Sigmoid colon (tissue), 4 donors: ENCODE measurements at regions not wholly inside any gene's neighbourhood (a gene's known extent, or its start where the extent isn't known, plus 50 kb on each side); places are given as distances from the start of the nearest gene placed in this dataset.

ENCODE experiments used
- CTCF ChIP-seq, 4 experiments: fragments of 450-650 bp in 3 of 4; fragments of 200-600 bp in 1 of 4; IDR thresholded peaks; one replicate each; pipeline ENCODE4 v1.5.1; 2016 to 2019; ENCODE audit warnings: antibody characterized with exemption in 4 of 4, mild to moderate bottlenecking in 3 of 4, moderate library complexity in 2 of 4
- EP300 ChIP-seq, 4 donors: sonication (generic); formaldehyde crosslinking; IDR thresholded peaks; one replicate each; pipeline ENCODE4 v1.6.1; 2017; ENCODE audit warnings: antibody characterized with exemption in 4 of 4
- POLR2A ChIP-seq, 2 donors: fragments of 450-650 bp; IDR thresholded peaks; one replicate each; pipeline ENCODE4 v1.6.1; 2016; ENCODE audit warnings: antibody characterized with exemption in 2 of 2, mild to moderate bottlenecking in 2 of 2, moderate library complexity in 2 of 2
- POLR2AphosphoS5 ChIP-seq, 4 donors: sonication (generic); formaldehyde crosslinking; IDR thresholded peaks; one replicate each; pipeline ENCODE4 v1.6.1; 2017; ENCODE audit warnings: antibody characterized with exemption in 4 of 4

GRCh38 chr1:87673748-87674147 is 345.1 kb downstream of the LMO4 start:
- TF ChIP-seq POLR2AphosphoS5 (IDR thresholded peaks at IDR 0.05) (no peak), CTCF (IDR thresholded peaks at IDR 0.05) (no peak), POLR2A (IDR thresholded peaks at IDR 0.05) (no peak), EP300 (IDR thresholded peaks at IDR 0.05) (no peak)
